ENCODE measurements at regions not wholly inside any gene's neighbourhood (a gene's known extent, or its start where the extent isn't known, plus 50 kb on each side); places are given as distances from the start of the nearest gene placed in this dataset.
"Not testable (repeated sequence)": the region's sequence is repeated elsewhere in the genome, so short reads cannot be mapped to it uniquely, and the experiment has no call there.

- DNase-seq (ENCODE audit: low read depth): no peak
- H3K4me3 ChIP-seq (ENCODE audit: low read depth, low read length): no peak overlapping the region
These were observed 133.2 kb upstream of the KRR1 start for GRCh38 chr12:75644472-75645072.

- not testable (repeated sequence) for H3K4me3 ChIP-seq (ENCODE audit: low read depth, low read length); DNase-seq (ENCODE audit: low read depth)
These were observed 131.7 kb upstream of the KRR1 start for GRCh38 chr12:75643119-75643518.

- H3K4me3 ChIP-seq (ENCODE audit: low read depth, low read length): no peak overlapping the region
- DNase-seq (ENCODE audit: low read depth): no peak
These were observed 130.8 kb upstream of the KRR1 start for GRCh38 chr12:75642226-75642625.

GRCh38 chr12:75641031-75641780, 129.8 kb upstream of the KRR1 start:
- no peak overlapping the region for H3K4me3 ChIP-seq (ENCODE audit: low read depth, low read length)
- peak; percentile 87 for DNase-seq (ENCODE audit: low read depth)

GRCh38 chr12:75638792-75639191, 127.4 kb upstream of the KRR1 start:
- no peak for DNase-seq (ENCODE audit: low read depth)
- no peak overlapping the region for H3K4me3 ChIP-seq (ENCODE audit: low read depth, low read length)

- H3K4me3 ChIP-seq (ENCODE audit: low read depth, low read length): no peak overlapping the region
- no peak for DNase-seq (ENCODE audit: low read depth)
These were observed 125.2 kb upstream of the KRR1 start for GRCh38 chr12:75636607-75637006.

GRCh38 chr12:75635606-75636444, 124.4 kb upstream of the KRR1 start:
- peak; percentile 88 for DNase-seq (ENCODE audit: low read depth)
- no peak overlapping the region for H3K4me3 ChIP-seq (ENCODE audit: low read depth, low read length)

- DNase-seq (ENCODE audit: low read depth): no peak
- H3K4me3 ChIP-seq (ENCODE audit: low read depth, low read length): no peak overlapping the region
These were observed 123.1 kb upstream of the KRR1 start for GRCh38 chr12:75634244-75635222.

- H3K4me3 ChIP-seq (ENCODE audit: low read depth, low read length): no peak overlapping the region
- DNase-seq (ENCODE audit: low read depth): no peak
These were observed 122.4 kb upstream of the KRR1 start for GRCh38 chr12:75633789-75634188.

- no peak for DNase-seq (ENCODE audit: low read depth)
- H3K4me3 ChIP-seq (ENCODE audit: low read depth, low read length): no peak overlapping the region
These were observed 121.0 kb upstream of the KRR1 start for GRCh38 chr12:75632442-75632841.

- DNase-seq (ENCODE audit: low read depth): no peak
- H3K4me3 ChIP-seq (ENCODE audit: low read depth, low read length): no peak overlapping the region
These were observed 120.4 kb upstream of the KRR1 start for GRCh38 chr12:75631831-75632230.

GRCh38 chr12:75630091-75630490, 118.7 kb upstream of the KRR1 start:
- H3K4me3 ChIP-seq (ENCODE audit: low read depth, low read length): no peak overlapping the region
- no peak for DNase-seq (ENCODE audit: low read depth)

GRCh38 chr12:75628916-75629315, 117.5 kb upstream of the KRR1 start:
- H3K4me3 ChIP-seq (ENCODE audit: low read depth, low read length): no peak overlapping the region
- no peak for DNase-seq (ENCODE audit: low read depth)

GRCh38 chr12:75628511-75628910, 117.1 kb upstream of the KRR1 start:
- H3K4me3 ChIP-seq (ENCODE audit: low read depth, low read length): no peak overlapping the region
- no peak for DNase-seq (ENCODE audit: low read depth)

- no peak overlapping the region for H3K4me3 ChIP-seq (ENCODE audit: low read depth, low read length)
- no peak for DNase-seq (ENCODE audit: low read depth)
These were observed 112.3 kb upstream of the KRR1 start for GRCh38 chr12:75623631-75624154.

GRCh38 chr12:75622492-75622891, 111.1 kb upstream of the KRR1 start:
- DNase-seq (ENCODE audit: low read depth): no peak
- H3K4me3 ChIP-seq (ENCODE audit: low read depth, low read length): no peak overlapping the region

GRCh38 chr12:75614396-75614795, 103.0 kb upstream of the KRR1 start:
- H3K4me3 ChIP-seq (ENCODE audit: low read depth, low read length); DNase-seq (ENCODE audit: low read depth): not testable (repeated sequence)

- no peak overlapping the region for H3K4me3 ChIP-seq (ENCODE audit: low read depth, low read length)
- no peak for DNase-seq (ENCODE audit: low read depth)
These were observed 102.6 kb upstream of the KRR1 start for GRCh38 chr12:75613981-75614380.

- H3K4me3 ChIP-seq (ENCODE audit: low read depth, low read length): no peak overlapping the region
- no peak for DNase-seq (ENCODE audit: low read depth)
These were observed 99.6 kb upstream of the KRR1 start for GRCh38 chr12:75611041-75611440.
